Uterus (tissue), 3 donors: ENCODE measurements at regions not wholly inside any gene's neighbourhood (a gene's known extent, or its start where the extent isn't known, plus 50 kb on each side); places are given as distances from the start of the nearest gene placed in this dataset.

Experiments used
- DNase-seq, 2 donors: peaks; one replicate each; pipeline ENCODE4 v3.0.0-alpha.2; 2019 to 2020
- H3K27ac ChIP-seq, 2 donors: fragments of 200-600 bp; sonication (generic); 1 replicate in 1 of 2; 2 replicates in 1 of 2; pipeline ENCODE4 v1.5.1; 2016 to 2018
- H3K27me3 ChIP-seq, 2 donors: fragments of 200-600 bp; sonication (generic); one replicate each; pipeline ENCODE4 v1.5.1; 2018 to 2019; ENCODE audit warnings: control low read depth in 1 of 2
- H3K36me3 ChIP-seq, 2 donors: fragments of 200-600 bp; sonication (generic); one replicate each; pipeline ENCODE4 v1.5.1; 2019; ENCODE audit warnings: control low read depth in 1 of 2
- H3K4me1 ChIP-seq, 2 donors: fragments of 200-600 bp; sonication (generic); one replicate each; pipeline ENCODE4 v1.5.1; 2018 to 2019; ENCODE audit warnings: control low read depth in 1 of 2
- H3K4me3 ChIP-seq, 2 donors: fragments of 200-600 bp; sonication (generic); 1 replicate in 1 of 2; 2 replicates in 1 of 2; pipeline ENCODE4 v1.5.1; 2018 to 2019; ENCODE audit warnings: mild to moderate bottlenecking in 1 of 2
- H3K9me3 ChIP-seq, 2 donors: fragments of 200-600 bp; sonication (generic); one replicate each; pipeline ENCODE4 v1.5.1; 2019; ENCODE audit warnings: control low read depth in 1 of 2
- POLR2A ChIP-seq, 2 donors: fragments of 450-650 bp; IDR thresholded peaks; one replicate each; pipeline ENCODE4 v1.6.1; 2016; ENCODE audit warnings: antibody characterized with exemption in 2 of 2, mild to moderate bottlenecking in 1 of 2, moderate library complexity in 1 of 2
- intact Hi-C: fragments of 100-400 bp; cut with DNase I; formaldehyde crosslinking; loops from one replicate; pipeline ENCODE4 v1.15.1; 2023; ENCODE audit warnings: low total_unique reads
- TF ChIP-seq, protein P1 (sequence below), 4 experiments: fragments of 200-600 bp in 2 of 4; fragments of 450-650 bp in 2 of 4; sonication (generic) in 2 of 4; IDR thresholded peaks; one replicate each; pipeline ENCODE4 v1.5.1; 2016 to 2019; ENCODE audit warnings: antibody characterized with exemption in 4 of 4, mild to moderate bottlenecking in 2 of 4, moderate library complexity in 1 of 4
- donor health status: DM: yes; HTN: yes; CAD: no.

DNA sequence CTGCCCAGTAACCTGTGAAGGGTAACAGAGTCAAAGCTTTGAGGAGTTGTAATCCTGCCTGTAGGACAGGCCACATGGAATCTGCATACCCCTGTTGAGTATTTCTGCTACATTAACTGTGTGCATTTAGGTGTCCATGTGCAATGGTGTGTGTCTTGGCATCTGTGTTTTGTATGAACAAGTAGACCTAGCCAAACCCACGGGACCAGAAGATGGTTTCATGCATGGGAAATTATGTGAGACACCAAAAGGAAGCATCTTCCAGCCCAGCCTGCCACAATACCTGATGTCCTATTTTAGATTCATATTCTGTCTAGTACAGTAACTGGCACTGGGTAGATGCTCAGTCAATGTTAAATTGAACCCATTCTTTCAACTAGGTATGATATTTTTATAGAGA is 70.8 kb upstream of the KCND3 start:
- intact Hi-C loops, result no loop called here
- TF ChIP-seq, protein P1, sequence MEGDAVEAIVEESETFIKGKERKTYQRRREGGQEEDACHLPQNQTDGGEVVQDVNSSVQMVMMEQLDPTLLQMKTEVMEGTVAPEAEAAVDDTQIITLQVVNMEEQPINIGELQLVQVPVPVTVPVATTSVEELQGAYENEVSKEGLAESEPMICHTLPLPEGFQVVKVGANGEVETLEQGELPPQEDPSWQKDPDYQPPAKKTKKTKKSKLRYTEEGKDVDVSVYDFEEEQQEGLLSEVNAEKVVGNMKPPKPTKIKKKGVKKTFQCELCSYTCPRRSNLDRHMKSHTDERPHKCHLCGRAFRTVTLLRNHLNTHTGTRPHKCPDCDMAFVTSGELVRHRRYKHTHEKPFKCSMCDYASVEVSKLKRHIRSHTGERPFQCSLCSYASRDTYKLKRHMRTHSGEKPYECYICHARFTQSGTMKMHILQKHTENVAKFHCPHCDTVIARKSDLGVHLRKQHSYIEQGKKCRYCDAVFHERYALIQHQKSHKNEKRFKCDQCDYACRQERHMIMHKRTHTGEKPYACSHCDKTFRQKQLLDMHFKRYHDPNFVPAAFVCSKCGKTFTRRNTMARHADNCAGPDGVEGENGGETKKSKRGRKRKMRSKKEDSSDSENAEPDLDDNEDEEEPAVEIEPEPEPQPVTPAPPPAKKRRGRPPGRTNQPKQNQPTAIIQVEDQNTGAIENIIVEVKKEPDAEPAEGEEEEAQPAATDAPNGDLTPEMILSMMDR (IDR thresholded peaks at IDR 0.05), result no peak
- TF ChIP-seq POLR2A (IDR thresholded peaks at IDR 0.05), result no peak
- Histone ChIP-seq H3K36me3 (no peaks in the 10 kb centered on the region), H3K4me3 (no peak overlapping the region), H3K9me3 (no peaks in the 10 kb centered on the region), H3K27ac (no peak overlapping the region), H3K4me1 (no peaks in the 10 kb centered on the region), H3K27me3 (no peaks in the 10 kb centered on the region)
- no peak for DNase-seq

DNA sequence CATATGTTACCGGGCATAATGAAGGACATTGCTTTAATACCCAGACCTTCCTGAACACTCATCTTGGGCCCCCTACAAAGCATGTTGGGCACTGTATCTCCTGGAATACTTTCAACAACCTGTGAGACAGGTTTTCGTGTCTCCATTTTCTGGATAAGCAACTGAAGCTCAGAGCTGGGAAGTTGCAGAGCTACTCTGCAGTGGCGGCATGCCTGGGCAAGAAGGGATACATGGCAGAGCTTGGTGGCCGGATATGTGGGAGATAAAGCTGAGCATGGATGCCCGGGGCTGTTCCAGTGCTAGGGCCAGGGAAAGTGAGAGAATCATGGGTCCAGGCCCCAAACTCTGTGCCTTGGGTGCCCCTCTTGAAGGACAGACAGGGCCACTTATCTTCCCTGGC is 71.6 kb upstream of the KCND3 start:
- no peaks in the 10 kb centered on the region for H3K4me1 ChIP-seq
- no peak for TF ChIP-seq POLR2A (IDR thresholded peaks at IDR 0.05)
- TF ChIP-seq, protein P1 (IDR thresholded peaks at IDR 0.05), result no peak
- no peaks in the 10 kb centered on the region for H3K36me3 ChIP-seq
- no peaks in the 10 kb centered on the region for H3K9me3 ChIP-seq
- DNase-seq, result no peak
- H3K27ac ChIP-seq, result no peak overlapping the region
- no peaks in the 10 kb centered on the region for H3K27me3 ChIP-seq
- intact Hi-C loops, result no loop called here
- H3K4me3 ChIP-seq, result no peak overlapping the region

DNA sequence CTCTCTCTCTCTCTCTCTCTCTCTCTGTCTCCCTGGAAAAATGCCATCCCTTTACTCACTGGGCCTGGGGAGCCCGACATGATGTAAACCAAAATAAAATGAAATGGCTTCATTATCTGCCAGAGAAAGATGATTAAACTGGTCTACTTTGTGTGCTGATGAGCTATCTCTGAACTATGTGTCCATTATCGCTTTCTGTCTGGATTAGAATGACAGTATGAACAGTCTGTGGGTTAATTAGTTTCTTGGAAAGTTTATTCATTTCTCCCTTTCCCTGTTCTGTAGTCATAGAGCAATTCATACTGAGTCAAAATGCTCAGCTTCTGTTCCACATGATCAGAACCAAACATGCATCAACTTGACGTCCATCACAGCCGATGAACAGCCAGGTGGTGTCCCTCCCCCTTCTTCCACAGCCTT is 72.4 kb upstream of the KCND3 start:
- DNase-seq, result no peak
- no peak overlapping the region for H3K27ac ChIP-seq
- H3K4me3 ChIP-seq, result no peak overlapping the region
- H3K9me3 ChIP-seq, result no peaks in the 10 kb centered on the region
- intact Hi-C loops, result no loop called here
- no peaks in the 10 kb centered on the region for H3K27me3 ChIP-seq
- H3K4me1 ChIP-seq, result no peaks in the 10 kb centered on the region
- H3K36me3 ChIP-seq, result no peaks in the 10 kb centered on the region
- TF ChIP-seq, protein P1 (IDR thresholded peaks at IDR 0.05), result no peak
- no peak for TF ChIP-seq POLR2A (IDR thresholded peaks at IDR 0.05)

DNA sequence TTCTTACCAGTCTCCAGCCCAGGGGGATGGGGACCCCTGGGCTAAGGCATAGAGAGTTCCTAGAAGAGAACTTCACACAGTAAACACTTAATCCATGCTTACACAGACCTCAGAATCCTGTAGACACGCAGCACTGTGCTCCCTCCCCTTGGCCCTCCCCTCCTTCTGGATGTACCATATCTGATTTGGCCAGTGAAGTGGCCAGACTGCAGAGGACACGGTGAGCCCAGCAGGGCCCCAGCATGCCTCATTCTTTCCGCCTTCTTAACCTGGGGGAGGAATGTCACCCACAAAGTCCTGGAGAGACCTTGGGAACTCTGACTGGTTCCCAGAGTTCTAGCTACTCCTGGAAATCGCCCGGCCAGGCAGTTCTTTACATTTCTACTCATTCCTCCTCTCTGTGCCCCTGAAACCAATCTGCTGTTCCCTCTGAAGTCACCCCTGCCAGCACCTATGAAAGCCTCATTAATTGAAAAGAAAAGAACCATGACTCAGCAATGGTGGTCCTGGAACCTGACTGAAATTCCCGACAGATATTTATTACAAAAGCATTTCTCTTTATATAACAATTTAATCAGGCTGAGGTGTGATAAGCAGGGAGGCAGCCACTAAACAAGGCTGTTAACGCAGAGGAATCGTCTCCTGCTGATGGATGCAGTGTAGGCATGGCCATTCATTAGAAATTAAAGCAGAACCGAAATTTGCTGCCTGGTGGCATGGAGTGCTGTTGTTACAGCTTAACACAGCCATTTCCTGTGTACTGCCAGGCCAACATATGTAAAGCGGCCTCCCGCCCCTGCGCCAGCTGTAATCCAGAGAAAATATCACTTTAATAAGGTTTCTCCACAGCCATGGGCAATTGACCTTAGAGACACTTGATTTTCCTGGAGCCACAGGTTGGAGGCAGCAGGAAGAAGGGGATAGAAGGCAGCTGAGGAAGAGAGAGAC is 74.6 kb upstream of the KCND3 start:
- DNase-seq, result no peak
- no peaks in the 10 kb centered on the region for H3K36me3 ChIP-seq
- no peaks in the 10 kb centered on the region for H3K9me3 ChIP-seq
- no peaks in the 10 kb centered on the region for H3K4me1 ChIP-seq
- intact Hi-C loops, result no loop called here
- H3K27me3 ChIP-seq, result no peaks in the 10 kb centered on the region
- TF ChIP-seq, protein P1 (IDR thresholded peaks at IDR 0.05), result no peak
- TF ChIP-seq POLR2A (IDR thresholded peaks at IDR 0.05), result no peak
- H3K27ac ChIP-seq, result no peak overlapping the region
- no peak overlapping the region for H3K4me3 ChIP-seq

DNA sequence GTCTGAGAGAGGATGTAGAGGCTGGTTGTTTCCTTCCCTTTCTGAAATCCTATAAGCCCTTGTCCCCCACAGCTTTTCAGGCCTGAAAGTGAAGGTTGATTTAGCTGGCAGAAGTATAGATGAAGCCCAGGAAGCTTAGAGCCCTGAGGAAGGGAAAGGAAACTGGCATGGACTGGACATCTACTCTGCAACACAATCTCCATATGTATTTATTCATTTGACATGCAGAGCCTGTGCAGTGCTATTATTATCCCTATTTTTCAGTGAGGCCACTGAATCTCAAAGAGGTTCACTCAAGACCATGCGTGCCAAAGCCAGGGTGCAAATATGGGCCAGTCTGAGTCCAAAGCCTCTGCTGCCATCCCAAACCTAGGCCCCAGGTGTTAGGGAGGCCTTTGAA is 78.5 kb upstream of the KCND3 start:
- no peaks in the 10 kb centered on the region for H3K27me3 ChIP-seq
- DNase-seq, result no peak
- intact Hi-C loops, result no loop called here
- no peak overlapping the region for H3K27ac ChIP-seq
- H3K4me1 ChIP-seq, result no peaks in the 10 kb centered on the region
- H3K36me3 ChIP-seq, result no peaks in the 10 kb centered on the region
- TF ChIP-seq, protein P1 (IDR thresholded peaks at IDR 0.05), result no peak
- TF ChIP-seq POLR2A (IDR thresholded peaks at IDR 0.05), result no peak
- no peak overlapping the region for H3K4me3 ChIP-seq
- H3K9me3 ChIP-seq, result peaks cover 0 to 4% of the 10 kb centered on the region in 2 donors
